ENCODE measurements at regions not wholly inside any gene's neighbourhood (a gene's known extent, or its start where the extent isn't known, plus 50 kb on each side); places are given as distances from the start of the nearest gene placed in this dataset.

DNA sequence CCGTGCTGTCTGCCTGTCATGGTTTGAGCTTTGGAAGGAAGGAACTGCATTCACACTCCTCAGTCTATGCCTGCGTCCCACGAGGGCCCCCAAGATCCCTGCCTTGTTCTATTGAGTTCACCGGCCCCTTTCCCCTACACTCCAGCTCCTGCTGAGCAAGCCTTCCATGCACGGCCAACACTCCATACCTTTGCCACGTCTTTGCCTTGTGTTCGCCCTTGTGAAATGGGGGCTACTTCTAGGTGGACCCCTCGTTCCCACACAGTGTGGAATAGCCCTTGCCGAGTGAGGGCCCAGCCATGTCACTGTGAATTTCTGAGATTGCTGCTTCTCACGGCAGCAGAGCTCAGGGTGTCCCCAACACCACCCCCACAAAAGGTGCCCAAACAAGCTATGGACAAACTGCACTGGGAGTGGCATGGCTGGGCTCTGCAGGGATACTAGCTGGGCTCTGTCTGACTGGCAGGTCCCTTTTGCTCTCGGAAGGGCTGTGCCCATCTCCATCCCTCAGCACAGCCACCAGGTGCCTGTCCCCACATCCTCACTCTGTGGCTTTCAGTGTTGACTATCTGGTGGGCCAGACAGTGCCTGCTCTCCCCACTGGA is 67.9 kb upstream of the ADAMTS2 start:
- no peak for DNase-seq (ENCODE audit: low spot score)
- intact Hi-C loops (cut with DNase I), result no loop called here
- WGBS, result 93% methylated on average over 11 of the region's 11 CpGs
- no peaks in the 10 kb centered on the region for H3K4me1 ChIP-seq (replicated peaks)
- no peaks in the 10 kb centered on the region for H3K36me3 ChIP-seq
- TF ChIP-seq POLR2A (IDR thresholded peaks at IDR 0.05), result no peak
- no peak for TF ChIP-seq POLR2AphosphoS5 (IDR thresholded peaks at IDR 0.05)
- TF ChIP-seq, protein P1, sequence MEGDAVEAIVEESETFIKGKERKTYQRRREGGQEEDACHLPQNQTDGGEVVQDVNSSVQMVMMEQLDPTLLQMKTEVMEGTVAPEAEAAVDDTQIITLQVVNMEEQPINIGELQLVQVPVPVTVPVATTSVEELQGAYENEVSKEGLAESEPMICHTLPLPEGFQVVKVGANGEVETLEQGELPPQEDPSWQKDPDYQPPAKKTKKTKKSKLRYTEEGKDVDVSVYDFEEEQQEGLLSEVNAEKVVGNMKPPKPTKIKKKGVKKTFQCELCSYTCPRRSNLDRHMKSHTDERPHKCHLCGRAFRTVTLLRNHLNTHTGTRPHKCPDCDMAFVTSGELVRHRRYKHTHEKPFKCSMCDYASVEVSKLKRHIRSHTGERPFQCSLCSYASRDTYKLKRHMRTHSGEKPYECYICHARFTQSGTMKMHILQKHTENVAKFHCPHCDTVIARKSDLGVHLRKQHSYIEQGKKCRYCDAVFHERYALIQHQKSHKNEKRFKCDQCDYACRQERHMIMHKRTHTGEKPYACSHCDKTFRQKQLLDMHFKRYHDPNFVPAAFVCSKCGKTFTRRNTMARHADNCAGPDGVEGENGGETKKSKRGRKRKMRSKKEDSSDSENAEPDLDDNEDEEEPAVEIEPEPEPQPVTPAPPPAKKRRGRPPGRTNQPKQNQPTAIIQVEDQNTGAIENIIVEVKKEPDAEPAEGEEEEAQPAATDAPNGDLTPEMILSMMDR (IDR thresholded peaks at IDR 0.05), result no peak
- no peak overlapping the region for H3K27ac ChIP-seq
- H3K27me3 ChIP-seq (replicated peaks; ENCODE audit: insufficient read depth), result peaks cover 2% of the 10 kb centered on the region
- H3K4me3 ChIP-seq, result no peak overlapping the region
- no peaks in the 10 kb centered on the region for H3K9me3 ChIP-seq

DNA sequence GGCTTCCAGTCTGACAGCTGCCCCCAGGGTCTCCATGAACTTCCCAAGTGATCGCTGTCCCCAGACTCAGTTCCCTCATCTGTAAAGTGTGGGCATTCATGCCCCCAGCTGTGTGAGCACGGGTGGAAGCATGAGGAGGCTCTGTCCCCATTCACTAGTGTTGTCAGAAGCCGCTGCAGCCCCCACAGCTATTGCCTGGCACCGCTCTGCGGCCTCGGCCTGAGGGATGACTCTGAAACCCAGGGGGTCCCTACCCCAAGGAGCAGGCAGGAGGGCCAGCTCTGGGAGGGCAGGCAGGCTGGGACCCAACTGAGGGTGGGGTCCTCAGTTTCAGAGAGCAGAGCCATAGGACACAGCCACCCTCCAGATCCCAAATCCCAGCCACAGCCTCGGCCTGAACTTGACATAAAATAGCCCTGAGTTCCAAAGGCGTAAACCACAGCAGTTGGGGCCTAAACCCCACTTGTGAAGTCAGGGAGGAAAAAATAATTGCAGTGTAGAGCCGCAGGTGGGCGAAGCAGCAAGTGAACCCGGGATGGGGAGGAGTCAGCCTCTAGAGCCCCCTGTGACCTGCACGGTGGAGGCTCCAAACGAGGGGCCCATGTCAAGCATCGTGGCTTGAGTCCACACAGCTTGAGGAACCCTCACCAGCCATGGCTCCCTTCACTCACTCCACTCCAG is 66.0 kb upstream of the ADAMTS2 start:
- Histone ChIP-seq H3K36me3 (no peaks in the 10 kb centered on the region), H3K4me1 (replicated peaks) (no peaks in the 10 kb centered on the region), H3K4me3 (no peak overlapping the region), H3K27me3 (replicated peaks; ENCODE audit: insufficient read depth) (no peaks in the 10 kb centered on the region), H3K9me3 (no peaks in the 10 kb centered on the region), H3K27ac (no peak overlapping the region)
- 95% methylated on average over 14 of the region's 14 CpGs for WGBS
- DNase-seq (ENCODE audit: low spot score), result no peak
- TF ChIP-seq POLR2A (IDR thresholded peaks at IDR 0.05) (no peak), POLR2AphosphoS5 (IDR thresholded peaks at IDR 0.05) (no peak)
- TF ChIP-seq, protein P1 (IDR thresholded peaks at IDR 0.05), result no peak
- intact Hi-C loops (cut with DNase I), result no loop called here

DNA sequence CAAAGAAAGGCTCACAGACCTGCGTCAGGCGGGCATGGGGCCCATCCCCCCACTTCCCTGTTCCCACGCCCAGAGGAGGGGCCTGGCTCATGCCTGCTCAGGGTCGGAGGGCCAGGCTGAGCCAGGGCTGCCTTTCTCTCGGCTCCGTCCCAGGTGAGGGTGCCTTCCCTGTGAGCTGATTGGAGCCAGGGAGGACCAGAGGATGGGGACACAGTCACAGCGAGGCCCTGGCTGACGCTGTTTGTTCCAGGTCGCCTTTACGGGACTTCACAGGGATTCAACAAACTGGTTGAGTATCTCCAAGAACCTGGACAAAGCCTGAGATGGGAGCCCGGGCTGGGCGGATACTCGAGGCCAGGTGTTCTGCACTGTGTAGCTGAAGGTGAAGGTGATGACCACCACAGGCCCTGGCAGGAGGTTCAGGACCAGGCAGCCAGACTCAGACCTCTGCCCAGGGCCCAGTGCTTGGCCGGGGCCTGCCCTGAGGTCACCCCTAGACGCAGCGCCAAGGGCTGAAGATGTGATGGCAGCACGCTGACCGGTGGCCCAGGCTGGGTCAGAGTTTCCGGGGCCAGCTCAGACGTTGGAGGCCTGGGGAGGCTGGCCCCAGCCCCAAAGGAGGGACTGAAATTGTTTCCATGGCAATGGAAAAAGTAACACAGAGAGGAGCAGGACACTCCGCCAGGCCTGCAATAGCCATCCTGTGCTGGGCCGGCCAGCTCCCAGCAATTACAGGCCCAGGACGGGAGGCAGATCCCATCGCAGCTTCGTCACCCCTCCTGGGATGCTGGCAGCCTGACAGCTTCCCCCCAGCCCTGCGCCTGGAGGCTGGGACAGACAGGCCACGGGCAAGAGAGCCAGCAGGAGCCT is 65.3 kb upstream of the ADAMTS2 start:
- H3K27me3 ChIP-seq (replicated peaks; ENCODE audit: insufficient read depth), result no peaks in the 10 kb centered on the region
- TF ChIP-seq POLR2AphosphoS5 (IDR thresholded peaks at IDR 0.05) (no peak), POLR2A (IDR thresholded peaks at IDR 0.05) (no peak)
- TF ChIP-seq, protein P1 (IDR thresholded peaks at IDR 0.05), result no peak
- no peaks in the 10 kb centered on the region for H3K9me3 ChIP-seq
- intact Hi-C loops (cut with DNase I), result no loop called here
- H3K4me1 ChIP-seq (replicated peaks), result no peaks in the 10 kb centered on the region
- WGBS, result 89% methylated on average over 26 of the region's 27 CpGs
- no peak for DNase-seq (ENCODE audit: low spot score)
- H3K36me3 ChIP-seq, result no peaks in the 10 kb centered on the region
- no peak overlapping the region for H3K27ac ChIP-seq
- H3K4me3 ChIP-seq, result no peak overlapping the region

DNA sequence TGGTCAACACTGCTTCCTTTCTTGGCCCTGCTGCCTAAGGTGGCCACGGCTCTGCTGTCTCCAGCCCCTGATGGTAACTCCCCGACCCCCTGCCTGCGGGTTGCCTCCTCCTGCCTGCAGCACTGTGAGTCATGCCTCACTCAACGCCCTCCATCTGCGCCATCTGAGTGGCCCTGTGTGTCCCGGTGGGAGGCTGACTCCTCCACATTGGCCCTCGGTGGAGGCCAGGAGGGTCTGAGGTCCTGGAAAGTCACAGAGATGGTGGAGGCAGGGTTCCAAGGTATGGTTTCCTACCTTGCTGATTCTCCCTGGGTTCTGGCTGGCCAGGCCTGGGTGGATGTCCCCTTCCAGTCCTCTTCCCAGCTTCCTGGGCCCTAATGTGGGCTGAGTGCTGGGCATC is 64.5 kb upstream of the ADAMTS2 start:
- 88% methylated on average over 7 of the region's 7 CpGs for WGBS
- DNase-seq (ENCODE audit: low spot score), result no peak
- intact Hi-C loops (cut with DNase I), result no loop called here

More for the DNA sequence above, 64.5 kb upstream of the ADAMTS2 start:
- no peak overlapping the region for H3K27ac ChIP-seq
- no peaks in the 10 kb centered on the region for H3K36me3 ChIP-seq
- H3K4me1 ChIP-seq (replicated peaks), result no peaks in the 10 kb centered on the region
- H3K9me3 ChIP-seq, result no peaks in the 10 kb centered on the region
- no peak for TF ChIP-seq POLR2AphosphoS5 (IDR thresholded peaks at IDR 0.05)
- TF ChIP-seq, protein P1 (IDR thresholded peaks at IDR 0.05), result no peak
- no peak for TF ChIP-seq POLR2A (IDR thresholded peaks at IDR 0.05)
- no peaks in the 10 kb centered on the region for H3K27me3 ChIP-seq (replicated peaks; ENCODE audit: insufficient read depth)
- H3K4me3 ChIP-seq, result no peak overlapping the region

Measured in prostate gland (tissue), 2 donors.